Fibroblast of lung (primary cell): ENCODE measurements at regions not wholly inside any gene's neighbourhood (a gene's known extent, or its start where the extent isn't known, plus 50 kb on each side); places are given as distances from the start of the nearest gene placed in this dataset.

Source experiments
- DNase-seq, 2 donors: peaks; one replicate each; pipeline versions ENCODE4 v3.0.0 to v3.0.0-alpha.2; 2010; ENCODE audit warnings: low read depth in 2 of 2
- H2AFZ ChIP-seq: 2 replicates; pipeline ENCODE4 v1.5.1; 2012; ENCODE audit warnings: low read length, control low read depth, inconsistent platforms
- H3K27ac ChIP-seq: 2 replicates; pipeline ENCODE4 v1.5.1; 2011; ENCODE audit warnings: low read length, control low read depth; ENCODE audit not compliant: insufficient read depth
- H3K27me3 ChIP-seq: 2 replicates; pipeline ENCODE4 v1.5.1; 2011; ENCODE audit warnings: mild to moderate bottlenecking, low read length; ENCODE audit not compliant: control insufficient read depth, insufficient read depth
- H3K36me3 ChIP-seq: 2 replicates; pipeline ENCODE4 v1.5.1; 2011; ENCODE audit warnings: low read length; ENCODE audit not compliant: control insufficient read depth, insufficient read depth
- H3K4me1 ChIP-seq: 2 replicates; pipeline ENCODE4 v1.5.1; 2011; ENCODE audit warnings: low read length; ENCODE audit not compliant: control insufficient read depth, insufficient read depth; ENCODE audit errors: extremely low read depth
- H3K4me2 ChIP-seq: 2 replicates; pipeline ENCODE4 v1.5.1; 2011; ENCODE audit warnings: low read length, control low read depth; ENCODE audit not compliant: insufficient read depth; ENCODE audit errors: extremely low read depth
- H3K4me3 ChIP-seq, 4 experiments: fragments of 200-600 bp in 1 of 4; sonication (generic) in 1 of 4; replicated peaks in 1 of 4; 2 replicates each; pipeline ENCODE4 v1.5.1; 2011 to 2016; ENCODE audit warnings: low read length in 4 of 4, low read depth in 3 of 4, mild to moderate bottlenecking in 3 of 4, control low read depth in 2 of 4, inconsistent platforms in 1 of 4, mixed read lengths in 1 of 4; ENCODE audit not compliant: insufficient read depth in 1 of 4; ENCODE audit errors: control extremely low read depth in 1 of 4
- H3K79me2 ChIP-seq: 2 replicates; pipeline ENCODE4 v1.5.1; 2012; ENCODE audit warnings: mild to moderate bottlenecking, low read length, inconsistent platforms; ENCODE audit not compliant: control insufficient read depth, insufficient read depth
- H3K9ac ChIP-seq: 2 replicates; pipeline ENCODE4 v1.5.1; 2011; ENCODE audit warnings: mild to moderate bottlenecking, low read length, control low read depth; ENCODE audit not compliant: insufficient read depth
- H3K9me3 ChIP-seq: 2 replicates; pipeline ENCODE4 v1.5.1; 2012; ENCODE audit warnings: low read depth, low read length; ENCODE audit not compliant: control insufficient read depth, insufficient read depth
- H4K20me1 ChIP-seq: 2 replicates; pipeline ENCODE4 v1.5.1; 2011; ENCODE audit warnings: low read length; ENCODE audit not compliant: control insufficient read depth, insufficient read depth; ENCODE audit errors: extremely low read depth
- EZH2 ChIP-seq: IDR thresholded peaks from 2 replicates; pipeline ENCODE4 v1.5.1; 2012; ENCODE audit warnings: low read length, control low read depth, mild to moderate bottlenecking; ENCODE audit errors: missing control alignments
- TF ChIP-seq, protein P1 (sequence below), 2 donors: IDR thresholded peaks in 1 of 2; conservative IDR thresholded peaks in 1 of 2; 1 replicate in 1 of 2; 2 replicates in 1 of 2; pipeline ENCODE4 v1.5.1; 2011 to 2012; ENCODE audit warnings: low read length in 2 of 2, control low read depth in 1 of 2, inconsistent platforms in 1 of 2, low read depth in 1 of 2, mild to moderate bottlenecking in 1 of 2

DNA sequence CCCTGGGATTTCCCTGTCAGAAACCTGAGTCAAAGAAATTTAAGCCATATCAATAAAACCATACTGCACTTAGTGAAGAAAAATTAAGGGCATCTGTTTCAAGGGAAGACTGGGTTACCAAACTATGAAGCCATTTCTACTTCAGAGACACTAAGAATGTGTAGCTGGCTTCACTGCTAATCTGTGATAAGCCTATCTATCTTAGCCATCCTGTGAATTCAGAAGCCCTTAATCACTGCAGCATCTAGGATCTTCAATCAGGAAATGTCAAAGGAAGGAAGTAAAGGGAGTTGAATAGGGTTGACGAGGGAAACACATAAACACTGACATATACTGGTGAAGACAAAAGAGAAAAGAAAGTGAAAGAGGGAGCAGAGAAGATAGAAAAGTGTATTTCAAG lies 777.6 kb upstream of the DIAPH2 start:
- H3K4me2 ChIP-seq: no peak overlapping the region
- no peaks in the 10 kb centered on the region for H3K4me1 ChIP-seq
- no peak overlapping the region for H3K9ac ChIP-seq
- H3K4me3 ChIP-seq: no peak overlapping the region
- DNase-seq: no peak
- no peaks in the 10 kb centered on the region for H3K27me3 ChIP-seq
- H4K20me1 ChIP-seq: no peaks in the 10 kb centered on the region
- TF ChIP-seq, protein P1, sequence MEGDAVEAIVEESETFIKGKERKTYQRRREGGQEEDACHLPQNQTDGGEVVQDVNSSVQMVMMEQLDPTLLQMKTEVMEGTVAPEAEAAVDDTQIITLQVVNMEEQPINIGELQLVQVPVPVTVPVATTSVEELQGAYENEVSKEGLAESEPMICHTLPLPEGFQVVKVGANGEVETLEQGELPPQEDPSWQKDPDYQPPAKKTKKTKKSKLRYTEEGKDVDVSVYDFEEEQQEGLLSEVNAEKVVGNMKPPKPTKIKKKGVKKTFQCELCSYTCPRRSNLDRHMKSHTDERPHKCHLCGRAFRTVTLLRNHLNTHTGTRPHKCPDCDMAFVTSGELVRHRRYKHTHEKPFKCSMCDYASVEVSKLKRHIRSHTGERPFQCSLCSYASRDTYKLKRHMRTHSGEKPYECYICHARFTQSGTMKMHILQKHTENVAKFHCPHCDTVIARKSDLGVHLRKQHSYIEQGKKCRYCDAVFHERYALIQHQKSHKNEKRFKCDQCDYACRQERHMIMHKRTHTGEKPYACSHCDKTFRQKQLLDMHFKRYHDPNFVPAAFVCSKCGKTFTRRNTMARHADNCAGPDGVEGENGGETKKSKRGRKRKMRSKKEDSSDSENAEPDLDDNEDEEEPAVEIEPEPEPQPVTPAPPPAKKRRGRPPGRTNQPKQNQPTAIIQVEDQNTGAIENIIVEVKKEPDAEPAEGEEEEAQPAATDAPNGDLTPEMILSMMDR (conservative IDR thresholded peaks at IDR 0.05 in 1 of 2, IDR thresholded peaks at IDR 0.05 in 1 of 2; ENCODE audit: low read depth in 1 of 2, low read length in 2 of 2): no peak
- TF ChIP-seq EZH2: no peak
- H3K27ac ChIP-seq: no peak overlapping the region
- H3K36me3 ChIP-seq: no peaks in the 10 kb centered on the region
- H3K9me3 ChIP-seq: no peaks in the 10 kb centered on the region
- no peaks in the 10 kb centered on the region for H3K79me2 ChIP-seq
- no peak overlapping the region for H2AFZ ChIP-seq

DNA sequence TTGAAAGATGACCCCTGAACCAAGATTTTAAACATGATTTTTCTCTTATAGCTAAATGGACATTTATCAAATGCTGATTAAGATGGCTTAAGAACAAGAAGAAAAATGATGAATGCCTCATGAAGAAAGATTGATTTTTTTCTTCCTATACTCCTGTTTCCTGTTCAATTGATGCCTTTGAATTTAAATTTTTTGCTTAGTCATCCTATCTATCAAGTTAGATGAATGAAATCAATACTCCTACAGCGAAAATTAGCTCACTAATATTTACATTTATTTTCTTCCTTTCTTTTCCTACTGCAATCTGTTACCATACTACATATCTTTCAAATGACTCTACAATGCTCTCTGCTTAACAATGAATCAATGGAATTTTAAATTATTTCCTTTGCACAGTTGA lies 773.6 kb upstream of the DIAPH2 start:
- no peak overlapping the region for H3K4me3 ChIP-seq
- no peak for DNase-seq
- no peak overlapping the region for H3K27ac ChIP-seq
- H4K20me1 ChIP-seq: no peaks in the 10 kb centered on the region
- TF ChIP-seq EZH2: no peak
- TF ChIP-seq, protein P1 (conservative IDR thresholded peaks at IDR 0.05 in 1 of 2, IDR thresholded peaks at IDR 0.05 in 1 of 2; ENCODE audit: low read depth in 1 of 2, low read length in 2 of 2): no peak
- H3K9me3 ChIP-seq: no peaks in the 10 kb centered on the region
- H3K36me3 ChIP-seq: no peaks in the 10 kb centered on the region
- no peaks in the 10 kb centered on the region for H3K27me3 ChIP-seq
- H3K4me2 ChIP-seq: no peak overlapping the region
- H3K9ac ChIP-seq: no peak overlapping the region
- H3K79me2 ChIP-seq: no peaks in the 10 kb centered on the region
- no peak overlapping the region for H2AFZ ChIP-seq
- no peaks in the 10 kb centered on the region for H3K4me1 ChIP-seq

GRCh38 chrX:95919605-95920004 lies 765.0 kb upstream of the DIAPH2 start:
- H3K27ac ChIP-seq: no peak overlapping the region
- H4K20me1 ChIP-seq: no peaks in the 10 kb centered on the region
- TF ChIP-seq EZH2: no peak
- TF ChIP-seq, protein P1 (conservative IDR thresholded peaks at IDR 0.05 in 1 of 2, IDR thresholded peaks at IDR 0.05 in 1 of 2; ENCODE audit: low read depth in 1 of 2, low read length in 2 of 2): no peak
- no peaks in the 10 kb centered on the region for H3K79me2 ChIP-seq
- H3K4me3 ChIP-seq: no peak overlapping the region
- no peak overlapping the region for H3K9ac ChIP-seq
- DNase-seq: no peak
- H3K36me3 ChIP-seq: no peaks in the 10 kb centered on the region
- no peak overlapping the region for H2AFZ ChIP-seq
- H3K4me1 ChIP-seq: no peaks in the 10 kb centered on the region
- H3K4me2 ChIP-seq: no peak overlapping the region
- no peaks in the 10 kb centered on the region for H3K9me3 ChIP-seq
- H3K27me3 ChIP-seq: no peaks in the 10 kb centered on the region
